IPS-18a (cell line): ENCODE measurements at regions not wholly inside any gene's neighbourhood (a gene's known extent, or its start where the extent isn't known, plus 50 kb on each side); places are given as distances from the start of the nearest gene placed in this dataset.

Experiments
- H3K27ac ChIP-seq: one replicate; pipeline ENCODE4 v1.5.1; 2013; ENCODE audit warnings: low read length
- H3K27me3 ChIP-seq: one replicate; pipeline ENCODE4 v1.6.1; 2013; ENCODE audit warnings: mild to moderate bottlenecking, low read length; ENCODE audit not compliant: control insufficient read depth, insufficient read depth
- H3K36me3 ChIP-seq: one replicate; pipeline ENCODE4 v1.6.1; 2013; ENCODE audit warnings: low read depth, low read length; ENCODE audit not compliant: control insufficient read depth
- H3K4me1 ChIP-seq: one replicate; pipeline ENCODE4 v1.6.1; 2013; ENCODE audit warnings: low read depth, low read length; ENCODE audit not compliant: control insufficient read depth
- H3K4me3 ChIP-seq: one replicate; pipeline ENCODE4 v1.5.1; 2013; ENCODE audit warnings: low read length
- H3K9ac ChIP-seq: one replicate; pipeline ENCODE4 v1.6.1; 2013; ENCODE audit warnings: mild to moderate bottlenecking, low read length, moderate library complexity
- H3K9me3 ChIP-seq: one replicate; pipeline ENCODE4 v1.6.1; 2013; ENCODE audit warnings: low read depth, low read length; ENCODE audit not compliant: control insufficient read depth

- Histone ChIP-seq H3K36me3 (no peaks in the 10 kb centered on the region), H3K27ac (no peak overlapping the region), H3K4me3 (no peak overlapping the region), H3K9me3 (no peaks in the 10 kb centered on the region), H3K4me1 (no peaks in the 10 kb centered on the region), H3K27me3 (no peaks in the 10 kb centered on the region), H3K9ac (no peak overlapping the region)
Observed at GRCh38 chr21:18518054-18518481, 114.5 kb upstream of the TMPRSS15 start.

GRCh38 chr21:18521204-18521603 lies 117.6 kb upstream of the TMPRSS15 start:
- H3K4me1 ChIP-seq, result no peaks in the 10 kb centered on the region
- H3K9ac ChIP-seq, result no peak overlapping the region
- no peaks in the 10 kb centered on the region for H3K27me3 ChIP-seq
- no peaks in the 10 kb centered on the region for H3K9me3 ChIP-seq
- no peak overlapping the region for H3K4me3 ChIP-seq
- no peaks in the 10 kb centered on the region for H3K36me3 ChIP-seq
- H3K27ac ChIP-seq, result no peak overlapping the region

- Histone ChIP-seq H3K27ac (no peak overlapping the region), H3K27me3 (no peaks in the 10 kb centered on the region), H3K9me3 (no peaks in the 10 kb centered on the region), H3K36me3 (no peaks in the 10 kb centered on the region), H3K9ac (no peak overlapping the region), H3K4me1 (no peaks in the 10 kb centered on the region), H3K4me3 (no peak overlapping the region)
Observed at GRCh38 chr21:18522181-18522972, 118.8 kb upstream of the TMPRSS15 start.

GRCh38 chr21:18524097-18524880 lies 120.7 kb upstream of the TMPRSS15 start:
- Histone ChIP-seq H3K27me3 (no peaks in the 10 kb centered on the region), H3K4me1 (no peaks in the 10 kb centered on the region), H3K9me3 (no peaks in the 10 kb centered on the region), H3K4me3 (no peak overlapping the region), H3K27ac (no peak overlapping the region), H3K36me3 (no peaks in the 10 kb centered on the region), H3K9ac (no peak overlapping the region)

GRCh38 chr21:18529254-18529653 lies 125.7 kb upstream of the TMPRSS15 start:
- Histone ChIP-seq H3K27me3 (no peaks in the 10 kb centered on the region), H3K9ac (no peak overlapping the region), H3K27ac (no peak overlapping the region), H3K36me3 (no peaks in the 10 kb centered on the region), H3K4me1 (no peaks in the 10 kb centered on the region), H3K9me3 (no peaks in the 10 kb centered on the region), H3K4me3 (no peak overlapping the region)

GRCh38 chr21:18542081-18542480 lies 138.5 kb upstream of the TMPRSS15 start:
- Histone ChIP-seq H3K27ac (no peak overlapping the region), H3K4me1 (peaks cover 7% of the 10 kb centered on the region), H3K4me3 (no peak overlapping the region), H3K9ac (no peak overlapping the region), H3K27me3 (no peaks in the 10 kb centered on the region), H3K9me3 (no peaks in the 10 kb centered on the region), H3K36me3 (no peaks in the 10 kb centered on the region)

- no peaks in the 10 kb centered on the region for H3K36me3 ChIP-seq
- no peak overlapping the region for H3K4me3 ChIP-seq
- peaks cover 7% of the 10 kb centered on the region for H3K4me1 ChIP-seq
- no peak overlapping the region for H3K27ac ChIP-seq
- no peaks in the 10 kb centered on the region for H3K27me3 ChIP-seq
- H3K9ac ChIP-seq, result no peak overlapping the region
- H3K9me3 ChIP-seq, result no peaks in the 10 kb centered on the region
Observed at GRCh38 chr21:18545908-18546307, 142.3 kb upstream of the TMPRSS15 start.

- Histone ChIP-seq H3K4me3 (no peak overlapping the region), H3K36me3 (no peaks in the 10 kb centered on the region), H3K4me1 (peaks cover 7% of the 10 kb centered on the region), H3K9me3 (no peaks in the 10 kb centered on the region), H3K9ac (no peak overlapping the region), H3K27me3 (no peaks in the 10 kb centered on the region), H3K27ac (no peak overlapping the region)
Observed at GRCh38 chr21:18547347-18547746, 143.8 kb upstream of the TMPRSS15 start.

GRCh38 chr21:18548249-18548648 lies 144.7 kb upstream of the TMPRSS15 start:
- Histone ChIP-seq H3K9ac (no peak overlapping the region), H3K36me3 (no peaks in the 10 kb centered on the region), H3K27ac (no peak overlapping the region), H3K4me1 (peaks cover 7% of the 10 kb centered on the region), H3K9me3 (no peaks in the 10 kb centered on the region), H3K4me3 (no peak overlapping the region), H3K27me3 (no peaks in the 10 kb centered on the region)

GRCh38 chr21:18549214-18549905 lies 145.8 kb upstream of the TMPRSS15 start:
- H3K4me3 ChIP-seq, result no peak overlapping the region
- H3K4me1 ChIP-seq, result peaks cover 7% of the 10 kb centered on the region
- H3K9ac ChIP-seq, result no peak overlapping the region
- no peaks in the 10 kb centered on the region for H3K36me3 ChIP-seq
- H3K27ac ChIP-seq, result no peak overlapping the region
- H3K9me3 ChIP-seq, result no peaks in the 10 kb centered on the region
- no peaks in the 10 kb centered on the region for H3K27me3 ChIP-seq

GRCh38 chr21:18550361-18550760 lies 146.8 kb upstream of the TMPRSS15 start:
- no peaks in the 10 kb centered on the region for H3K9me3 ChIP-seq
- peaks cover 7% of the 10 kb centered on the region for H3K4me1 ChIP-seq
- H3K9ac ChIP-seq, result no peak overlapping the region
- H3K27ac ChIP-seq, result no peak overlapping the region
- no peaks in the 10 kb centered on the region for H3K27me3 ChIP-seq
- H3K36me3 ChIP-seq, result no peaks in the 10 kb centered on the region
- no peak overlapping the region for H3K4me3 ChIP-seq
